Kidney (tissue), 13 donors: ENCODE measurements at regions not wholly inside any gene's neighbourhood (a gene's known extent, or its start where the extent isn't known, plus 50 kb on each side); places are given as distances from the start of the nearest gene placed in this dataset.

Source experiments
- DNase-seq, 5 donors: peaks; one replicate each; pipeline ENCODE4 v3.0.0-alpha.2; 2013 to 2020
- FAIRE-seq: peaks from 2 replicates; lab custom pipeline; 2012; peaks lifted over from hg19 to GRCh38; lab: Jason Lieb, UNC
- H3K27ac ChIP-seq, 2 donors: one replicate each; pipeline ENCODE4 v1.7.0; 2013; ENCODE audit warnings: low read depth in 2 of 2, low read length in 2 of 2, inconsistent platforms in 1 of 2
- H3K27me3 ChIP-seq: one replicate; pipeline ENCODE4 v1.7.1; 2013; ENCODE audit warnings: low read length, inconsistent platforms; ENCODE audit not compliant: control insufficient read depth, insufficient read depth
- H3K36me3 ChIP-seq, 3 donors: one replicate each; pipeline versions ENCODE4 v1.7.0 to v1.7.1; 2013; ENCODE audit warnings: low read length in 3 of 3, control low read depth in 1 of 3, inconsistent platforms in 1 of 3; ENCODE audit not compliant: insufficient read depth in 3 of 3, control insufficient read depth in 2 of 3
- H3K4me1 ChIP-seq, 3 donors: one replicate each; pipeline versions ENCODE4 v1.7.0 to v1.7.1; 2013; ENCODE audit warnings: low read length in 3 of 3, inconsistent platforms in 1 of 3, low read depth in 1 of 3; ENCODE audit not compliant: control insufficient read depth in 2 of 3, insufficient read depth in 2 of 3
- H3K4me3 ChIP-seq, 3 donors: one replicate each; pipeline versions ENCODE4 v1.7.0 to v1.8.1; 2013; ENCODE audit warnings: low read length in 3 of 3, control low read depth in 1 of 3, inconsistent platforms in 1 of 3
- H3K9ac ChIP-seq, 3 donors: one replicate each; pipeline versions ENCODE4 v1.7.0 to v1.7.1; 2013; ENCODE audit warnings: low read length in 3 of 3, control low read depth in 1 of 3, inconsistent platforms in 1 of 3
- H3K9me3 ChIP-seq, 3 donors: one replicate each; pipeline versions ENCODE4 v1.7.0 to v1.7.1; 2013; ENCODE audit warnings: low read length in 3 of 3, control low read depth in 1 of 3, inconsistent platforms in 1 of 3; ENCODE audit not compliant: control insufficient read depth in 2 of 3, insufficient read depth in 1 of 3
- intact Hi-C: fragments of 100-400 bp; cut with DNase I; formaldehyde crosslinking; loops from one replicate; pipeline ENCODE4 v1.11.1; 2022
- TF ChIP-seq, protein P1 (sequence below): IDR thresholded peaks from 3 replicates; pipeline ENCODE4 v1.5.1; 2012; ENCODE audit warnings: mild to moderate bottlenecking, moderate library complexity, borderline replicate concordance; ENCODE audit not compliant: insufficient read depth; ENCODE audit errors: extremely low read depth
- donor health status: control.
- donor health status: control.
- donor health status: control.
- donor health status: control.
- donor health status: control.
- donor health status: DM: yes; HTN: yes; CAD: no.
- donor health status: Normal renal cell carcinoma (clear cell type).

DNA sequence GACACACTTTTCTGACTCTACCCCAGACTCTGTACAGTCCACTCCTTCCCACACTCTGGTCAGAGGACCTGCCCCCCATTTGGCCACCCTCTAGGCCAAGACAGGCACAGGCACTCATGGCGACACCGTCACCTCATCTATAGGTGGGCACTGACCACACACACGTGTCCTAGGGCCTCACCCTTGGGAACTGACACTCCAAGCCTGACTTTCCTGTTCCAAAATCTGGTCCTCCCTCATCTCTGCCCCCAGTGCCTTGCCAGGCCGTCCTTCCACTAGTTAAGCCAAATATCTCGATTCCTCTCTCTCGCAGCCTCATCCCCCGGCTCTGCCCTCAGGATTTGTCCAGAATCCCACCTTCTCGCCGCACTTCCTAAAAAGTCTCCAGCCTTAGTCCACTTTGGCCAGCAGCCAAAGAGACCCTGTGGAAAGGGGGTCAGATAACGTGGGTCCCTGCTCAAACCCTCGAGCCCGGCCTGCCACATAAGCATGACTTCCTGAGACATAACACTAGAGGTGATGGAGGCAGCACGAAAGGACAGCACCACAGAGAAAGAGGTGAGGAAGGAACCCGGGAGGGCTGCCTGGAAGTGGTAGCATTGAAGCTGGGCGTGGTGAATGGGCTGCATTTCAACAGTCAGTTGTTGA lies 105.8 kb upstream of the OTOS start:
- no peak overlapping the region for H3K4me3 ChIP-seq
- H3K9ac ChIP-seq = no peak overlapping the region
- DNase-seq = peak in 2 of 5 donors; percentile 6 to 60
- peaks cover 2% of the 10 kb centered on the region for H3K27me3 ChIP-seq
- intact Hi-C loops = no loop called here
- H3K27ac ChIP-seq = no peak overlapping the region
- no peak for FAIRE-seq
- H3K36me3 ChIP-seq = no peaks in the 10 kb centered on the region
- no peaks in the 10 kb centered on the region for H3K9me3 ChIP-seq
- TF ChIP-seq, protein P1, sequence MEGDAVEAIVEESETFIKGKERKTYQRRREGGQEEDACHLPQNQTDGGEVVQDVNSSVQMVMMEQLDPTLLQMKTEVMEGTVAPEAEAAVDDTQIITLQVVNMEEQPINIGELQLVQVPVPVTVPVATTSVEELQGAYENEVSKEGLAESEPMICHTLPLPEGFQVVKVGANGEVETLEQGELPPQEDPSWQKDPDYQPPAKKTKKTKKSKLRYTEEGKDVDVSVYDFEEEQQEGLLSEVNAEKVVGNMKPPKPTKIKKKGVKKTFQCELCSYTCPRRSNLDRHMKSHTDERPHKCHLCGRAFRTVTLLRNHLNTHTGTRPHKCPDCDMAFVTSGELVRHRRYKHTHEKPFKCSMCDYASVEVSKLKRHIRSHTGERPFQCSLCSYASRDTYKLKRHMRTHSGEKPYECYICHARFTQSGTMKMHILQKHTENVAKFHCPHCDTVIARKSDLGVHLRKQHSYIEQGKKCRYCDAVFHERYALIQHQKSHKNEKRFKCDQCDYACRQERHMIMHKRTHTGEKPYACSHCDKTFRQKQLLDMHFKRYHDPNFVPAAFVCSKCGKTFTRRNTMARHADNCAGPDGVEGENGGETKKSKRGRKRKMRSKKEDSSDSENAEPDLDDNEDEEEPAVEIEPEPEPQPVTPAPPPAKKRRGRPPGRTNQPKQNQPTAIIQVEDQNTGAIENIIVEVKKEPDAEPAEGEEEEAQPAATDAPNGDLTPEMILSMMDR = no peak
- peaks cover 0 to 9% (median 9%) of the 10 kb centered on the region in 3 donors for H3K4me1 ChIP-seq

DNA sequence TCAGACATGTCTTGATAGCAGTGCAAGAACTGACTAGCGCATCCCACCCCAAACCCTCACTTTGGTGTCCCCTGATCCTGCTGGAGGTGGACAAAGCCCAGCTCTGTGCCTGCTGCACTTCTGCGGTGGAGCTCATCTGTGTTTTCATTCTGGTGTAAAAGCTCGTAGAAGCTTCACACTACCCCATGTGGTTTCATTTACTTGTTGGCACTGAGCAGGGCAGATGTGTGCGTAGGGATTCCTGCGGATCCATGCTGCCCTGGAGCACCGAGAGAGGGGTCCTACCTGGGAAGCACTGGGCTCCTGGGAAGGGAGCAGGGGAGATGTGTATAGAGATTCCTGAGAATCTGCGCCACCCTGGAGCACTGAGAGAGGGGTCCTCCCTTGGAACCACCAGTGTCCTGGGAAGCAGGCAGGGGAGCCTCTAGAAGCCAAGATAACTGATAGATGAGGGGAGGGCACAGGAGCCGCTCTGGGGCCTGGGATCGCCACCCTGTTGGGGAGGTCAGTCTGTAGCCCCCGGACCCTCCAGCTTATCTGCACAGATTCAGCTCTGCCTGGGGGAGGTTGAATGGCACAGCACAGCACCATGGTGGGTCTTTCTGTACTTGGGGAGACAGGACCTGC lies 106.9 kb upstream of the OTOS start:
- FAIRE-seq (no peak), DNase-seq (peak in 1 of 5 donors; percentile 8)
- intact Hi-C loops = no loop called here
- H3K4me1 ChIP-seq = peaks cover 0 to 13% (median 9%) of the 10 kb centered on the region in 3 donors
- H3K9me3 ChIP-seq = no peaks in the 10 kb centered on the region
- H3K9ac ChIP-seq = no peak overlapping the region
- no peak overlapping the region for H3K27ac ChIP-seq
- TF ChIP-seq, protein P1 = no peak
- no peak overlapping the region for H3K4me3 ChIP-seq
- peaks cover 2% of the 10 kb centered on the region for H3K27me3 ChIP-seq
- no peaks in the 10 kb centered on the region for H3K36me3 ChIP-seq

DNA sequence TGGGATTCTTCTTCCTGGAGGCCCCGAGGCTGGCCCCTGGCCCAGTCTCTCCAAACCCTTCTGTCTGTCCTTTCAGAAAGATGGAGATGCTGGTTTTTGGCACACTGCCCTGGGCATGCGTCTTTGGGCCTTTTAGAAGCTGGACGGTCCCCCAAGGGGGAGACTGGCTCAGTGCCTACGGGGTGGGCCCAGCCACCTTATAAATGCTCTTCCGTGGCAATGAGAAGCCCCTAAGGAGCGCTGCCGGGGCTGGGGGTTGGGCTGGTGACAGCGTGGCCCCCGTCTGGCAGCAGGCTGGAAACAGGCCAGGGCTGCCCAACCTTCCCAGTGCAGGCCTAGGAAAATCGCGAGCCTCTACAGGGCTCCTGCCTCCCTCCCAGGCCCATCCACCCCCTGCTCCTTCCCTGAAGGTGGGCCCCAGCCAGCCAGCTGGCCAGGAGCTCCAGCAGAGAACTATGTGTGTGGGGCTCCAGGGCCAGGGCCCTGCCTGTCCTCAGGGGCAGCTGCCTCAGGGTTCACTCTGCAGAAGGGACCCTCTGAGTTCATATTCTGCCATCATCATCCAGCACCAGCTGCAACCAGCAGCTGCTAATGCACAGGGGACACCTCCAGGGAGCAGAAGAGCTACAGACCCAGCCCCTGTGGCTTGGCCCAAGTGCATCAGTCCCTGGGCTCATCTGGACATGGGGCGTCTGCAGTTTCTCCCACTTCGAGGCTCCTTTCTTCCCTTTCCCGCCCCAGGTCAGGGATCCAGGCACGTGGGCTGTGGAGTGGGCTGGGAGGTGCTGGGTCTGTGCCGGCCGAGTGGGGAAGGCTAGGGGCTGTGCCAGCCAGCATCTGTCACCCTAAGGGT lies 107.6 kb upstream of the OTOS start:
- TF ChIP-seq, protein P1 = no peak
- FAIRE-seq = no peak
- Histone ChIP-seq H3K9me3 (no peaks in the 10 kb centered on the region), H3K4me3 (no peak overlapping the region), H3K27ac (no peak overlapping the region), H3K36me3 (no peaks in the 10 kb centered on the region), H3K9ac (no peak overlapping the region), H3K27me3 (peaks cover 2% of the 10 kb centered on the region), H3K4me1 (peaks cover 0 to 15% (median 9%) of the 10 kb centered on the region in 3 donors)
- peak in 2 of 5 donors; percentile 8 to 65 for DNase-seq
- intact Hi-C loops = no loop called here
